ENCODE measurements at regions not wholly inside any gene's neighbourhood (a gene's known extent, or its start where the extent isn't known, plus 50 kb on each side); places are given as distances from the start of the nearest gene placed in this dataset.

GRCh38 chr3:194768586-194768985 lies 82.9 kb downstream of the FAM43A start:
- H3K4me3 ChIP-seq (replicated peaks; ENCODE audit: low read depth, low read length) = no peak overlapping the region
- DNase-seq (ENCODE audit: low read depth) = no peak
- TF ChIP-seq CTCF (IDR thresholded peaks at IDR 0.05; ENCODE audit: low read length, missing control alignments) = no peak

GRCh38 chr3:194769020-194769643 lies 83.4 kb downstream of the FAM43A start:
- TF ChIP-seq CTCF (IDR thresholded peaks at IDR 0.05; ENCODE audit: low read length, missing control alignments) = no peak
- DNase-seq (ENCODE audit: low read depth) = peak; percentile 96
- peak overlapping the region; percentile 47 for H3K4me3 ChIP-seq (replicated peaks; ENCODE audit: low read depth, low read length)

- no peak overlapping the region for H3K4me3 ChIP-seq (replicated peaks; ENCODE audit: low read depth, low read length)
- no peak for TF ChIP-seq CTCF (IDR thresholded peaks at IDR 0.05; ENCODE audit: low read length, missing control alignments)
- no peak for DNase-seq (ENCODE audit: low read depth)
Observed at GRCh38 chr3:194772241-194773000, 86.7 kb downstream of the FAM43A start.

- DNase-seq (ENCODE audit: low read depth) = peak; percentile 38
- no peak overlapping the region for H3K4me3 ChIP-seq (replicated peaks; ENCODE audit: low read depth, low read length)
- no peak for TF ChIP-seq CTCF (IDR thresholded peaks at IDR 0.05; ENCODE audit: low read length, missing control alignments)
Observed at GRCh38 chr3:194773216-194773615, 87.5 kb downstream of the FAM43A start.

GRCh38 chr3:194773771-194774455 lies 88.2 kb downstream of the FAM43A start:
- no peak overlapping the region for H3K4me3 ChIP-seq (replicated peaks; ENCODE audit: low read depth, low read length)
- DNase-seq (ENCODE audit: low read depth) = no peak
- TF ChIP-seq CTCF (IDR thresholded peaks at IDR 0.05; ENCODE audit: low read length, missing control alignments) = no peak

- TF ChIP-seq CTCF (IDR thresholded peaks at IDR 0.05; ENCODE audit: low read length, missing control alignments) = no peak
- no peak overlapping the region for H3K4me3 ChIP-seq (replicated peaks; ENCODE audit: low read depth, low read length)
- no peak for DNase-seq (ENCODE audit: low read depth)
Observed at GRCh38 chr3:194775266-194775665, 89.6 kb downstream of the FAM43A start.

Data from fibroblast of pulmonary artery (primary cell).